D721Med (cell line): ENCODE measurements at regions not wholly inside any gene's neighbourhood (a gene's known extent, or its start where the extent isn't known, plus 50 kb on each side); places are given as distances from the start of the nearest gene placed in this dataset.
"Not testable (repeated sequence)": the region's sequence is repeated elsewhere in the genome, so short reads cannot be mapped to it uniquely, and the experiment has no call there.

Experiments used
- DNase-seq: peaks from one replicate; pipeline ENCODE4 v3.0.0; 2011; ENCODE audit warnings: low spot score; ENCODE audit not compliant: insufficient read length
- FAIRE-seq: peaks from 2 replicates; lab custom pipeline; 2011; peaks lifted over from hg19 to GRCh38; lab: Jason Lieb, UNC
- TF ChIP-seq, protein P1 (sequence below): IDR thresholded peaks from 2 replicates; pipeline ENCODE4 v1.5.1; 2012; ENCODE audit warnings: mild to moderate bottlenecking, control low read depth; ENCODE audit not compliant: insufficient read depth; ENCODE audit errors: missing control alignments

GRCh38 chr13:22960827-22961226 lies 220.0 kb upstream of the SGCG start:
- TF ChIP-seq, protein P1, sequence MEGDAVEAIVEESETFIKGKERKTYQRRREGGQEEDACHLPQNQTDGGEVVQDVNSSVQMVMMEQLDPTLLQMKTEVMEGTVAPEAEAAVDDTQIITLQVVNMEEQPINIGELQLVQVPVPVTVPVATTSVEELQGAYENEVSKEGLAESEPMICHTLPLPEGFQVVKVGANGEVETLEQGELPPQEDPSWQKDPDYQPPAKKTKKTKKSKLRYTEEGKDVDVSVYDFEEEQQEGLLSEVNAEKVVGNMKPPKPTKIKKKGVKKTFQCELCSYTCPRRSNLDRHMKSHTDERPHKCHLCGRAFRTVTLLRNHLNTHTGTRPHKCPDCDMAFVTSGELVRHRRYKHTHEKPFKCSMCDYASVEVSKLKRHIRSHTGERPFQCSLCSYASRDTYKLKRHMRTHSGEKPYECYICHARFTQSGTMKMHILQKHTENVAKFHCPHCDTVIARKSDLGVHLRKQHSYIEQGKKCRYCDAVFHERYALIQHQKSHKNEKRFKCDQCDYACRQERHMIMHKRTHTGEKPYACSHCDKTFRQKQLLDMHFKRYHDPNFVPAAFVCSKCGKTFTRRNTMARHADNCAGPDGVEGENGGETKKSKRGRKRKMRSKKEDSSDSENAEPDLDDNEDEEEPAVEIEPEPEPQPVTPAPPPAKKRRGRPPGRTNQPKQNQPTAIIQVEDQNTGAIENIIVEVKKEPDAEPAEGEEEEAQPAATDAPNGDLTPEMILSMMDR, result no peak
- no peak for FAIRE-seq
- DNase-seq, result no peak

DNA sequence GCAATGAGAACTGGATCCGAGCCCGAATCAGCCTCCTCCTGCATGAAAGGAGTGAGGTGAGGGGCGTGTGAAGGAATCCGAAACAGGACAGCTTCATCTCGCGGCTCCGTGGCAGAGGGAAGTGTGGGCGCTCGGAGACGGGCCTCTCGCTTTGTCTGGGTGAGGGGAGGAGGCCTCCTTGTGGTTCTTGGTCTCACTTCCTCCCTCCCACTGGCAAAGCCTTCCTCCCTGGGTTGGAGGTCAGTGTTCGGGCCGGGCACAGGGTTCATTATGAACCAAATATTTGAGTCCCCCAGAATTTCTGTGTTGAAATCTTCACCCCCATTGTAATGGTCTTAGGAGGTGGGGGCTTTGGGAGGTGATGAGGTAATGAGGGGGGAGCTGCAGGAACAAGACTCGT lies 219.4 kb upstream of the SGCG start:
- not testable (repeated sequence) for FAIRE-seq, DNase-seq

DNA sequence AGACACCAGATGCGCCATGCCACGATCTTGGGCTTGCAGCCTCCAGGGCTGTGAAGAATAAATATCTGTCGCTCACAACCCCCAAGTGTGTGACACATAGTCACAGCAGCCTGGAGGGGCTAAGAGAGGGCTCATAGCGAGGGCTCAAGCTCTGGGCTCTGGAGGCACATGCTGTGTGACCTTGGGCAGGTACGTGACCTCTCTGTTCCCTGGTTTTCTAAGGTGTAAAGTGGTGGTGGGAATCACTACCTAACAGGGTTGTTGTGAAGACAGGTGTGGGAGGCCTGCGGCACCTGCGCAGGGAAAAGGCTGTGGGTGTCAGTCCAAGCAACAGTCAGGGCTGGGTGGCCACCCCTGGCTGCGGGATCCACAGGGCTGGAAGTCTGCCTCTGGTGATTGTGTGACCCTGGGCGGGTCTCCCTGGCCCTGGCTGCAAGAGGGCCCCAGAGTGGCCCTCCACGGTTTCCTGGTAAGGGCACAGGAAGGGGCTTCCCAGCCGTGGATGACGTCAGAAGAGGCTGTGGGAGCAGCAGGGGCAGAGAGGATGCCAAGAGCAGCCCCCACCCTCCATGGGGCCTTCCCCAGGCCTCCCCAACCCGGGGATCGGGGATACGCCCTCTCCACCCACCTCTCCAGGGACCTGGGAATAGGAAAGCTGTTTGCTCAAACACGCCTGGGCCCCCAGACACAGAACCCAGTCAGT lies 218.8 kb upstream of the SGCG start:
- no peak for FAIRE-seq
- DNase-seq, result no peak
- TF ChIP-seq, protein P1, result no peak

DNA sequence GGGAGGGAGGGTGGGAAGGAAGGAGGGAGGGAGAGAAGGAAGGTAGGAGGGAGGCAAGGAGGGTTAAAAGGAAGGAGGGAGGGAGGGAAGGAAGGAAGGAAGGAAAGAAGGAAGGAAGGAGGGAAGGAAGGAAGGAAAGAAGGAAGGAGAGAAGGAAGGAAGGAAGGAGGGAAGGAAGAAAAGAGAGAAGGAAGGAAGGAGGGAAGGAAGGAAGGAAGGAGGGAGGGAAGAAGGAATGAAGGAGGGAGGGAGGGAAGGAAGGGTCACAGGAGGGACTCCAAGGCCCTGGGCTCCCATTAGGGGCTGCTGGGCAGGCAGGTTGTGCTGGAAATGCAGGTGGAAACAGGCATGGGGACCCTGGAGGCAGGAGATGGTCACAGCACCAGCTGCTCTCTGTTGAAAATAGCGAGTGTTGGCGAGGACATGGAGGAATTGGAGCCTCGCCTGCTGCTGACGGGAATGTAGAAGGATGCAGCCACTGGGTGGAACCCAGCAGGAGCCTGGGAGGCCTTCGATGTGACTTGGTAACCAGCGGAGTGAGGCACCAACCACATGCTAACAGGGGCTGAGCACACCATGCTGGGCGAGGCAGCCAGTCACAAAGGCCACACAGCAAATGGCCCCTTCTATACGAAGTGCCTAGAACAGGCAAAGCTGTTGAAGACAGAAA lies 217.3 kb upstream of the SGCG start:
- not testable (repeated sequence) for DNase-seq, FAIRE-seq

DNA sequence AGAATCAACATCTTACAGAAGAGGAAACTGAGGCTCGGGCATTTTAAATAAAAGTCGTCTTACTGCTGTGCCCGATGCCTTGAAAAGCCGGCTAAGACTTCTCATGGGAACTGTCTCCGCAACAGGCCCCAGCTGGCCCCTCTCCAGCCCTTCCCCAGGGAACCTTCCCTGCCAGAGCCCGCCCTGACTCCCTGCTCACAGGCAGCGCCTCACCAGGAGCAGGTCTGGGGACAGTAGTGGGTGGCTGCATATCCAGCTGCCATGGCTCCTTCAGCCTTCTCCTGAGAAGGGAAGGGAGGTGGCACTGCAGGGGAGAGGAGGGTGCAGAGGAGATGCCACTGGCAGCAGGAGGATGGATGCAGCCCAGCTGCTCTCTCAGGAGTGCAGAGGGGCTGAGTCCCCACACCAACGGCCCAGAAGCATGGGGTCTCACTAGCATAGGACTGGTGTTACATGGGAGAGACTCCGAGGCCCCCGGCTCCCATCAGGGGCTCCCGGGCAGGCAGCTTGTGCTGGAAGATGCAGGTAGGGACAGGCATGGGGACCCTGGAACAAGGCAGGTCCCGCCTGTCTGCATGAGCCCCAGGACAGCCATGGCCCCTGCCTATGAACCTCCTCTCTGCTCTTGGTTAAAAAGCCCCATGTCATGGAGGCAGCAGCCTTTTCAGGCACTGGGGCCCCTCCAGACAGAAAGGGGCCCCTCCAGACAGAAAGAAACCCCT lies 216.4 kb upstream of the SGCG start:
- FAIRE-seq (no peak), DNase-seq (no peak)
- TF ChIP-seq, protein P1, result no peak

GRCh38 chr13:22965011-22965857 lies 215.5 kb upstream of the SGCG start:
- not testable (repeated sequence) for DNase-seq, FAIRE-seq

GRCh38 chr13:22965858-22966239 lies 214.9 kb upstream of the SGCG start:
- not testable (repeated sequence) for FAIRE-seq, DNase-seq

GRCh38 chr13:22966753-22967152 lies 214.0 kb upstream of the SGCG start:
- not testable (repeated sequence) for DNase-seq, FAIRE-seq

GRCh38 chr13:22967669-22968068 lies 213.1 kb upstream of the SGCG start:
- no peak for FAIRE-seq
- TF ChIP-seq, protein P1, result no peak
- no peak for DNase-seq
